Ovary (tissue), 3 donors: ENCODE measurements at regions not wholly inside any gene's neighbourhood (a gene's known extent, or its start where the extent isn't known, plus 50 kb on each side); places are given as distances from the start of the nearest gene placed in this dataset.

ENCODE experiments used
- EP300 ChIP-seq: sonication (generic); formaldehyde crosslinking; IDR thresholded peaks from one replicate; pipeline ENCODE4 v1.6.1; 2017; ENCODE audit warnings: antibody characterized with exemption
- POLR2A ChIP-seq: fragments of 450-650 bp; IDR thresholded peaks from one replicate; pipeline ENCODE4 v1.6.1; 2017; ENCODE audit warnings: antibody characterized with exemption, mild to moderate bottlenecking, moderate library complexity
- TF ChIP-seq, protein P1 (sequence below), 3 donors: fragments of 450-650 bp in 2 of 3; fragments of 200-600 bp in 1 of 3; IDR thresholded peaks; one replicate each; pipeline versions ENCODE4 v1.5.1 to v1.8.0; 2016 to 2022; ENCODE audit warnings: antibody characterized with exemption in 3 of 3, mild to moderate bottlenecking in 1 of 3
- donor health status: DM: no; HTN: no; CAD: no.

DNA sequence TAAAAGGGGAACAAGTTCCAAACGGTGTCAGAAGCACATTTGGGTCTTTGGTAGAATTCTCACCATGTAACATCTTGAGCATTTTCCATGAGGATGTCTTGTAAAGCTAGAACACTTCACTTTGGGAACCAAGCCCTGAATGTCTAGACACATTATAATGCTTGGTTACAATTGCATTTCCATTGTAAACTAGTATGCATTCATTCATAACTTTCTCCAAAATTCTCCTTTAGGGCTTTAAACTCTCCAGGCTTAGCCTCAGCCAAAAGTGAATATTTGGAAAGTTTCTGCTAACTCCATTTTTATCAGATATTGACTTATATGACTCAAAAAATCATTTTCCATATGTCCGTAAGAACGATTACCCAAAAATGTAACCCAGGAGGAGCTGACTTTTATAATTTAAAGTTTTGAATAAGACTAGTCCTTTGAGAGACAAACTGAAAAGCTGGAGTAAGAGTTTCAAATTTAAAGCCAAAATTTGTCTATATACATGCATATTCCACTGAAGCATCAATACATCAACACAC, 1170.4 kb downstream of the EFNB2 start:
- TF ChIP-seq, protein P1, sequence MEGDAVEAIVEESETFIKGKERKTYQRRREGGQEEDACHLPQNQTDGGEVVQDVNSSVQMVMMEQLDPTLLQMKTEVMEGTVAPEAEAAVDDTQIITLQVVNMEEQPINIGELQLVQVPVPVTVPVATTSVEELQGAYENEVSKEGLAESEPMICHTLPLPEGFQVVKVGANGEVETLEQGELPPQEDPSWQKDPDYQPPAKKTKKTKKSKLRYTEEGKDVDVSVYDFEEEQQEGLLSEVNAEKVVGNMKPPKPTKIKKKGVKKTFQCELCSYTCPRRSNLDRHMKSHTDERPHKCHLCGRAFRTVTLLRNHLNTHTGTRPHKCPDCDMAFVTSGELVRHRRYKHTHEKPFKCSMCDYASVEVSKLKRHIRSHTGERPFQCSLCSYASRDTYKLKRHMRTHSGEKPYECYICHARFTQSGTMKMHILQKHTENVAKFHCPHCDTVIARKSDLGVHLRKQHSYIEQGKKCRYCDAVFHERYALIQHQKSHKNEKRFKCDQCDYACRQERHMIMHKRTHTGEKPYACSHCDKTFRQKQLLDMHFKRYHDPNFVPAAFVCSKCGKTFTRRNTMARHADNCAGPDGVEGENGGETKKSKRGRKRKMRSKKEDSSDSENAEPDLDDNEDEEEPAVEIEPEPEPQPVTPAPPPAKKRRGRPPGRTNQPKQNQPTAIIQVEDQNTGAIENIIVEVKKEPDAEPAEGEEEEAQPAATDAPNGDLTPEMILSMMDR (IDR thresholded peaks at IDR 0.05) = no peak
- TF ChIP-seq POLR2A (no peak), EP300 (no peak)
